ENCODE measurements at regions not wholly inside any gene's neighbourhood (a gene's known extent, or its start where the extent isn't known, plus 50 kb on each side); places are given as distances from the start of the nearest gene placed in this dataset.
"Not testable (repeated sequence)": the region's sequence is repeated elsewhere in the genome, so short reads cannot be mapped to it uniquely, and the experiment has no call there.

GRCh38 chr7:115789473-115789872, 241.1 kb downstream of the TFEC start:
- DNase-seq, result not testable (repeated sequence)

GRCh38 chr7:115782696-115783490, 247.7 kb downstream of the TFEC start:
- DNase-seq, result no peak

GRCh38 chr7:115779561-115779960, 251.0 kb downstream of the TFEC start:
- no peak for DNase-seq

GRCh38 chr7:115775981-115776380, 254.6 kb downstream of the TFEC start:
- DNase-seq, result no peak

- DNase-seq, result no peak
Measured at GRCh38 chr7:115763347-115763746, 267.2 kb downstream of the TFEC start.

GRCh38 chr7:115758025-115758424, 272.5 kb downstream of the TFEC start:
- no peak for DNase-seq

GRCh38 chr7:115754226-115754625, 276.3 kb downstream of the TFEC start:
- DNase-seq, result no peak

GRCh38 chr7:115749924-115750323, 280.6 kb downstream of the TFEC start:
- no peak for DNase-seq

- DNase-seq, result no peak
Measured at GRCh38 chr7:115748123-115748738, 282.3 kb downstream of the TFEC start.

- DNase-seq, result no peak
Measured at GRCh38 chr7:115747174-115747573, 283.4 kb downstream of the TFEC start.

- no peak for DNase-seq
Measured at GRCh38 chr7:115740043-115740442, 290.5 kb downstream of the TFEC start.

- no peak for DNase-seq
Measured at GRCh38 chr7:115734641-115735040, 295.9 kb downstream of the TFEC start.

- DNase-seq, result no peak
Measured at GRCh38 chr7:115731796-115732471, 298.6 kb downstream of the TFEC start.

- DNase-seq, result no peak
Measured at GRCh38 chr7:115728518-115728917, 302.0 kb downstream of the TFEC start.

GRCh38 chr7:115724400-115725056, 306.0 kb downstream of the TFEC start:
- no peak for DNase-seq

- no peak for DNase-seq
Measured at GRCh38 chr7:115722302-115722977, 308.1 kb downstream of the TFEC start.

- no peak for DNase-seq
Measured at GRCh38 chr7:115721293-115722217, 309.0 kb downstream of the TFEC start.

GRCh38 chr7:115719963-115720362, 310.6 kb downstream of the TFEC start:
- DNase-seq, result no peak

- no peak for DNase-seq
Measured at GRCh38 chr7:115709664-115710063, 320.9 kb downstream of the TFEC start.

- DNase-seq, result no peak
Measured at GRCh38 chr7:115708013-115708341, 322.6 kb downstream of the TFEC start.

- DNase-seq, result peak; percentile 15
Measured at GRCh38 chr7:115707258-115708012, 323.1 kb downstream of the TFEC start.

Measured in hematopoietic multipotent progenitor cell treated with erythropoietin and hydrocortisone succinate and interleukin-3 and kit ligand, for 6 days (in vitro differentiated cells).